ENCODE measurements at regions not wholly inside any gene's neighbourhood (a gene's known extent, or its start where the extent isn't known, plus 50 kb on each side); places are given as distances from the start of the nearest gene placed in this dataset.
A peak's percentile ranks its signal among the peaks of the same experiment; 100 is the strongest.
"Not testable (repeated sequence)": the region's sequence is repeated elsewhere in the genome, so short reads cannot be mapped to it uniquely, and the experiment has no call there.

GRCh38 chr2:87595017-87595416 lies 152.9 kb upstream of the PLGLB2 start:
- H3K36me3 Mint-ChIP-seq (ENCODE audit: low read depth); H3K27ac Mint-ChIP-seq; intact Hi-C loops (cut with micrococcal nuclease); ATAC-seq; H3K9me3 Mint-ChIP-seq; CTCF ChIA-PET; H3K4me3 Mint-ChIP-seq; H3K4me1 Mint-ChIP-seq (ENCODE audit: low read depth); H3K27me3 Mint-ChIP-seq; POLR2A ChIA-PET; DNase-seq: not testable (repeated sequence)

GRCh38 chr2:87600961-87601360 lies 146.9 kb upstream of the PLGLB2 start:
- intact Hi-C loops (cut with micrococcal nuclease); ATAC-seq; H3K27me3 Mint-ChIP-seq; H3K4me1 Mint-ChIP-seq (ENCODE audit: low read depth); POLR2A ChIA-PET; H3K4me3 Mint-ChIP-seq; H3K9me3 Mint-ChIP-seq; DNase-seq; H3K36me3 Mint-ChIP-seq (ENCODE audit: low read depth); H3K27ac Mint-ChIP-seq; CTCF ChIA-PET: not testable (repeated sequence)

DNA sequence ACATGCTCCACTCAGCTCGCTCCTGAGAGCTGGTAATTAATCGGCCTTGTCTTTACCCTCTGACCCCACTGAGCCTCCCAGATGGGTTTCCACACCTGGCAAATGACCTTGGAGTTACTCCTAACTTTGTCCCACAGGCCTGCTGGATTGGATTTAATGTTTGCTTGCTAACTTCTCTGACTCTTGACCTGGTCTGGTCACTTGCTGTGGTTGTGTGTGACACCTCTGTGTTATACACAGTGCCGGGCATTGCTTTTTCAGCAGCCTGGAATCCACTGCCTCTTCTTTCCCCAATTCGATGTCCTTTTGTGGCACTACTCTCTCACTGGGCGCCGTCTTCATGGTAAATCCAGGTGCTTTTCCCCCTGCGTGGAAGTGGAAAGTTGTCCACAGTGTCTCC lies 145.8 kb upstream of the PLGLB2 start:
- intact Hi-C loops (cut with micrococcal nuclease); H3K27ac Mint-ChIP-seq; H3K27me3 Mint-ChIP-seq; H3K9me3 Mint-ChIP-seq; ATAC-seq; H3K4me3 Mint-ChIP-seq; POLR2A ChIA-PET; H3K36me3 Mint-ChIP-seq (ENCODE audit: low read depth); DNase-seq; H3K4me1 Mint-ChIP-seq (ENCODE audit: low read depth); CTCF ChIA-PET: not testable (repeated sequence)

- intact Hi-C loops (cut with micrococcal nuclease); ATAC-seq; H3K4me1 Mint-ChIP-seq (ENCODE audit: low read depth); H3K27me3 Mint-ChIP-seq; H3K9me3 Mint-ChIP-seq; H3K27ac Mint-ChIP-seq; H3K36me3 Mint-ChIP-seq (ENCODE audit: low read depth); CTCF ChIA-PET; POLR2A ChIA-PET; H3K4me3 Mint-ChIP-seq; DNase-seq: not testable (repeated sequence)
Observed at GRCh38 chr2:87602728-87603127, 145.2 kb upstream of the PLGLB2 start.

GRCh38 chr2:87603418-87604278 lies 144.2 kb upstream of the PLGLB2 start:
- ATAC-seq, result peak; percentile 37
- DNase-seq; H3K27ac Mint-ChIP-seq; H3K9me3 Mint-ChIP-seq; H3K4me1 Mint-ChIP-seq (ENCODE audit: low read depth); intact Hi-C loops (cut with micrococcal nuclease); H3K4me3 Mint-ChIP-seq; POLR2A ChIA-PET; CTCF ChIA-PET; H3K36me3 Mint-ChIP-seq (ENCODE audit: low read depth); H3K27me3 Mint-ChIP-seq: not testable (repeated sequence)

DNA sequence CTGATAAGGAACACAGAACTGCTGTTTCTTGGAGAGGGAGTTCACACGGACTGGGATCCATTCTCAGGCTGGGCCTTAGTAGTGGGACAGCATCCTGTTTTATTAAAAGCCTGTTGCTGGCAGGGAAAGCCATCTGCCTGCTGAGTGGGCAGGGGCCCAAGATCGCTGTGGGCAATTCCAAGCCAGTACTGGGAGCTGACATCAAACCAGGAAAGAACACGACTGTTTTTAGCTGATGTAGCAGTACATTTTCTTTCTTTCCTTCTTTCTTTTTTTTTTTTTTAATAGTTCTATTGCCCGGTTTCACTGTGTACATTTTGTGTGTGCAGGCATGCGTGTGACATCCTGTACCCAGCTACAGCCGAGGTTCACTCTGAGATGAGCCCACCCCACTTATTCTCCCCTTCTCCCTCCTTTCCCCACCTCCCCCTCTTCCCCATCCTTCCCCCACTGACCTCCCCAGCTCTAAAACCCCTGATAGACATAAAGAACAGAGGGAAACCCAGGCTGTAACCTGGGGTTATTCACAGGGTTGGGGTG lies 143.5 kb upstream of the PLGLB2 start:
- POLR2A ChIA-PET; intact Hi-C loops (cut with micrococcal nuclease); H3K36me3 Mint-ChIP-seq (ENCODE audit: low read depth); H3K9me3 Mint-ChIP-seq; H3K4me3 Mint-ChIP-seq; H3K27ac Mint-ChIP-seq; CTCF ChIA-PET; DNase-seq; H3K27me3 Mint-ChIP-seq; H3K4me1 Mint-ChIP-seq (ENCODE audit: low read depth): not testable (repeated sequence)
- peak; percentile 55 for ATAC-seq

DNA sequence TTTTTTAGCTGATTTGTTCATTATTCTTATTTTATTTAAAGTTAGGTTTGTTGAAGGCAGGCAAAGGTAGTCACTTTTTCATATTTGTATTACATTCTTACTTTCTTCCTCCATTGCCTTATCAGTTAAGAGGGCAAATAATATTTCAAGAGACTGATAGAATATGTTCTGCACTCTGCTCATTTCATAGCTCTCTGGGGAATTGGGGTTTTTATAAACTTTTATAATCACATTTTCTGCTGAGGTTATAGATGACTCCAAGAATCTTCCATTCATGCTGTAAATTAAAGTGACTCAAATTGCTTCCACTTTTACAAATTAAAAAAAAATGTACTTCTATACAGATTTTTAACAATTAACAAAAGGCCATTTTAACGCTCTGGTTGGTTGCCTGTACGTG lies 142.9 kb upstream of the PLGLB2 start:
- H3K9me3 Mint-ChIP-seq; ATAC-seq; H3K27ac Mint-ChIP-seq; DNase-seq; H3K4me3 Mint-ChIP-seq; CTCF ChIA-PET; POLR2A ChIA-PET; H3K36me3 Mint-ChIP-seq (ENCODE audit: low read depth); intact Hi-C loops (cut with micrococcal nuclease); H3K4me1 Mint-ChIP-seq (ENCODE audit: low read depth); H3K27me3 Mint-ChIP-seq: not testable (repeated sequence)

DNA sequence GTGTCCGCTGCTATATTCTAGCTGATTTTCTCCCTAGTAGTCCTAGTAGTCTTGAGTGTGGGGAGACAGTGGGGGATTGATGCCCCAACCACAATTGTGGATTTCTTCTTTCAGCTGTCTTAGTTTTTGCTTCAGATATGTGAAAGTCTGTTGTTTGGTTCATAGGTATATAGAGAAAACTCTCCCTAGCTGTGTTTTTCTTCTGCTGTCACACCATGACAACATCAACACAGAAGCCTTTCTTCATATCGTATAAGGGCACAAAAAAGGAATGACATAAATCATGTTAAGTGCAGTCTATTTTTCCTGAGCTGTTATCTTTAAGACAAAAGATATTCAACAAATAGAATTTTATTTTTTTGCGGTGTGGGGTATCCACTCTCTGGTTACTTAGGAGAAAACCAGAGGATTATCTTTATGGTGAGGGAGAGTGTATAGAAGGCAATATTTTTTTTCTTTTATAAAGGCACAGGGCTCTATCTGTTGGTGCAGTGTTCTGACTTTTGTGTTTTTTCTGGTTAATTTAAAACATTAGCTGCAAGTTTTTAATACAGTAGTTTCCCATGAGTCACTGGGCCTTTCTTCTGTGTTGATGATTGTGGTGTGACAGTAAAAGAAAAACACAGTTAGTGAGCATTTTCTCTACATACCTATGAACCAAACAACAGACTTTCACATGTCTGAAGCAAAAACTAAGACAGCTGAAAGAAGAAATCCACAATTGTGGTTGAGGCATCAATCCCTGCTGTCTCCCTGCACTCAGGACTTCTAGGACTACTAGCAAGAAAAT lies 139.3 kb upstream of the PLGLB2 start:
- H3K4me3 Mint-ChIP-seq; POLR2A ChIA-PET; DNase-seq; H3K9me3 Mint-ChIP-seq; H3K27ac Mint-ChIP-seq; CTCF ChIA-PET; H3K36me3 Mint-ChIP-seq (ENCODE audit: low read depth); H3K27me3 Mint-ChIP-seq; intact Hi-C loops (cut with micrococcal nuclease); H3K4me1 Mint-ChIP-seq (ENCODE audit: low read depth): not testable (repeated sequence)
- peak; percentile 11 for ATAC-seq

DNA sequence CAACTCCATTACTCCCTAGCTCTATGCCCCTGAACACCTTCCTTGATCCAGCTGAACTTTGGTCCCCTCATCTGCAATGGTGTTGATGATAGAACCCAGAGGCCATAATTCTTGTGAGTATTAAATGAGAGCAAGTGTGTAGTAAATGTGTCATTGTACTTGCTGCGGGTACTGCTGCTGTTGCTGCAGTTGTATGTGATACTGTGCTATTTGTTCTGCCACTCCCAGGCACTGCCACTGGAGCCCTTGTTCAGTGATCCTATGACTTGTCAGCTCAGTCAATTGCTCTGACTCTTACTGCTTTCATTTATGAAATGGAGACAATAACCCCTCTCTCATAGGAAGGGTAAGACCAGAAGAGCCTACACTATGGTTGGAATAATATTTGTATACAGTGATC lies 136.9 kb upstream of the PLGLB2 start:
- CTCF ChIA-PET; H3K4me3 Mint-ChIP-seq; H3K4me1 Mint-ChIP-seq (ENCODE audit: low read depth); POLR2A ChIA-PET; DNase-seq; H3K27ac Mint-ChIP-seq; intact Hi-C loops (cut with micrococcal nuclease); H3K36me3 Mint-ChIP-seq (ENCODE audit: low read depth); H3K27me3 Mint-ChIP-seq; H3K9me3 Mint-ChIP-seq; ATAC-seq: not testable (repeated sequence)

- H3K36me3 Mint-ChIP-seq (ENCODE audit: low read depth); DNase-seq; ATAC-seq; H3K4me3 Mint-ChIP-seq; H3K4me1 Mint-ChIP-seq (ENCODE audit: low read depth); H3K27ac Mint-ChIP-seq; intact Hi-C loops (cut with micrococcal nuclease); H3K9me3 Mint-ChIP-seq; POLR2A ChIA-PET; CTCF ChIA-PET; H3K27me3 Mint-ChIP-seq: not testable (repeated sequence)
Observed at GRCh38 chr2:87611416-87611815, 136.5 kb upstream of the PLGLB2 start.

DNA sequence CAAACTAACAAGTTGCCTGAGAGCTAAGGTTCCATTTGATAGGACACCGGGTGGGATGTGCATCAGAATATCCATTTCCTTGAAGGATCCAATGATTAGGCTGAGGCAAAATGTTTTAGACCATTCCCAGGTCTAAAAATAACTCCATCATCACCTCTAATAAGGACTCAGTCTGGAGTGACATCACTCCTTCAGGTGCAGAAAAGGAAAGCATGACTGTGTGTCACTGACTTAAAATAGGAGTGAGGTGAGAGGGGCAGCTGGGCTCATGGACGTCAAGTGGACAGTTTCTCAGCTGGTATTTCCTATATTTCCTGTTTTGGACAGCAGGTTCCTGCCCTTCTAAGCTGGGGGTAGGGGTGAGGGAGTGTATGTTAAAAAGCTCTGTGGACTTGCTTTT lies 135.9 kb upstream of the PLGLB2 start:
- ATAC-seq; H3K4me3 Mint-ChIP-seq; intact Hi-C loops (cut with micrococcal nuclease); H3K4me1 Mint-ChIP-seq (ENCODE audit: low read depth); POLR2A ChIA-PET; DNase-seq; H3K27ac Mint-ChIP-seq; CTCF ChIA-PET; H3K27me3 Mint-ChIP-seq; H3K9me3 Mint-ChIP-seq; H3K36me3 Mint-ChIP-seq (ENCODE audit: low read depth): not testable (repeated sequence)

GRCh38 chr2:87614829-87615434 lies 133.0 kb upstream of the PLGLB2 start:
- H3K4me1 Mint-ChIP-seq (ENCODE audit: low read depth); ATAC-seq; CTCF ChIA-PET; intact Hi-C loops (cut with micrococcal nuclease); H3K27ac Mint-ChIP-seq; H3K27me3 Mint-ChIP-seq; POLR2A ChIA-PET; H3K9me3 Mint-ChIP-seq; H3K36me3 Mint-ChIP-seq (ENCODE audit: low read depth); H3K4me3 Mint-ChIP-seq; DNase-seq: not testable (repeated sequence)
